RPMI7951 (cell line): ENCODE measurements at regions not wholly inside any gene's neighbourhood (a gene's known extent, or its start where the extent isn't known, plus 50 kb on each side); places are given as distances from the start of the nearest gene placed in this dataset.
"Not testable (repeated sequence)": the region's sequence is repeated elsewhere in the genome, so short reads cannot be mapped to it uniquely, and the experiment has no call there.

Experiments used
- DNase-seq: peaks from one replicate; pipeline ENCODE4 v3.0.0-alpha.2; 2012; ENCODE audit warnings: low read depth

- no peak for DNase-seq
Observed at GRCh38 chr5:89307972-89308371, 425.0 kb upstream of the MEF2C start.

- not testable (repeated sequence) for DNase-seq
Observed at GRCh38 chr5:89307141-89307540, 424.2 kb upstream of the MEF2C start.

GRCh38 chr5:89303033-89303480 lies 420.1 kb upstream of the MEF2C start:
- no peak for DNase-seq

- no peak for DNase-seq
Observed at GRCh38 chr5:89302102-89302891, 419.3 kb upstream of the MEF2C start.

GRCh38 chr5:89301321-89302025 lies 418.5 kb upstream of the MEF2C start:
- DNase-seq, result no peak

- no peak for DNase-seq
Observed at GRCh38 chr5:89300426-89300970, 417.5 kb upstream of the MEF2C start.

GRCh38 chr5:89299998-89300397 lies 417.0 kb upstream of the MEF2C start:
- DNase-seq, result no peak

GRCh38 chr5:89297066-89297465 lies 414.1 kb upstream of the MEF2C start:
- no peak for DNase-seq

GRCh38 chr5:89293810-89294209 lies 410.8 kb upstream of the MEF2C start:
- DNase-seq, result peak; percentile 16

GRCh38 chr5:89292487-89292886 lies 409.5 kb upstream of the MEF2C start:
- DNase-seq, result no peak

- DNase-seq, result peak; percentile 15
Observed at GRCh38 chr5:89289604-89290003, 406.6 kb upstream of the MEF2C start.

- no peak for DNase-seq
Observed at GRCh38 chr5:89287964-89288363, 405.0 kb upstream of the MEF2C start.

- no peak for DNase-seq
Observed at GRCh38 chr5:89286320-89286719, 403.3 kb upstream of the MEF2C start.

- no peak for DNase-seq
Observed at GRCh38 chr5:89283728-89284493, 400.9 kb upstream of the MEF2C start.

GRCh38 chr5:89282554-89283510 lies 399.8 kb upstream of the MEF2C start:
- peak; percentile 73 for DNase-seq

- DNase-seq, result no peak
Observed at GRCh38 chr5:89281766-89282553, 399.0 kb upstream of the MEF2C start.

GRCh38 chr5:89281211-89281610 lies 398.2 kb upstream of the MEF2C start:
- no peak for DNase-seq

- no peak for DNase-seq
Observed at GRCh38 chr5:89280103-89281037, 397.4 kb upstream of the MEF2C start.
